ENCODE measurements at regions not wholly inside any gene's neighbourhood (a gene's known extent, or its start where the extent isn't known, plus 50 kb on each side); places are given as distances from the start of the nearest gene placed in this dataset.

DNA sequence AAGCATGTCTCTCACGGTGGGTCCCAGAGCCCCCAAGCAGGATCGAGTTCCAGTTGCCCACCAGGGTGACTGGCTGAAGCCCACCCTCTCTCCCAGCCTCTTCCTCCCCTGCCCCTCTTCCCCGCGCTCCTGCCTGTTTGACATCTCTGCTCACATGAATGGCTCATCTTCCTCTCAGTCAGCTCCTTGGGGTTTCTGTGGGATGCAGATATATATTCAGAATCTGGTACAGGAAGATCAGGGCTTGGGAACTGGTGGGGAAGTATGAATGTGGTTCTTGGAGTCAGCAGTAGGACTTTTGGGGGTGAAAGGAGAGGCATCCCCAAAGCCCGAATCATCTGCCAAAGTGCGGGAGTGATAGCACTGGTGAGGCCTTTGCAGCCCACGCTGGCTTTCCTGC lies 158.9 kb upstream of the CIBAR2 start:
- TF ChIP-seq FOSL2 (IDR thresholded peaks at IDR 0.05; ENCODE audit: borderline replicate concordance, low read depth) (no peak), TEAD4 (IDR thresholded peaks at IDR 0.05; ENCODE audit: borderline replicate concordance, insufficient read depth) (no peak), EP300 (IDR thresholded peaks at IDR 0.05; ENCODE audit: borderline replicate concordance in 1 of 2, low read depth in 1 of 2, low read length in 1 of 2) (no peak), RXRA (IDR thresholded peaks at IDR 0.05; ENCODE audit: borderline replicate concordance, low read depth) (no peak), CHD2 (IDR thresholded peaks at IDR 0.05; ENCODE audit: low read length, partially characterized antibody) (no peak), RFX5 (IDR thresholded peaks at IDR 0.05; ENCODE audit: low read length) (no peak)
- TF ChIP-seq, protein P1, sequence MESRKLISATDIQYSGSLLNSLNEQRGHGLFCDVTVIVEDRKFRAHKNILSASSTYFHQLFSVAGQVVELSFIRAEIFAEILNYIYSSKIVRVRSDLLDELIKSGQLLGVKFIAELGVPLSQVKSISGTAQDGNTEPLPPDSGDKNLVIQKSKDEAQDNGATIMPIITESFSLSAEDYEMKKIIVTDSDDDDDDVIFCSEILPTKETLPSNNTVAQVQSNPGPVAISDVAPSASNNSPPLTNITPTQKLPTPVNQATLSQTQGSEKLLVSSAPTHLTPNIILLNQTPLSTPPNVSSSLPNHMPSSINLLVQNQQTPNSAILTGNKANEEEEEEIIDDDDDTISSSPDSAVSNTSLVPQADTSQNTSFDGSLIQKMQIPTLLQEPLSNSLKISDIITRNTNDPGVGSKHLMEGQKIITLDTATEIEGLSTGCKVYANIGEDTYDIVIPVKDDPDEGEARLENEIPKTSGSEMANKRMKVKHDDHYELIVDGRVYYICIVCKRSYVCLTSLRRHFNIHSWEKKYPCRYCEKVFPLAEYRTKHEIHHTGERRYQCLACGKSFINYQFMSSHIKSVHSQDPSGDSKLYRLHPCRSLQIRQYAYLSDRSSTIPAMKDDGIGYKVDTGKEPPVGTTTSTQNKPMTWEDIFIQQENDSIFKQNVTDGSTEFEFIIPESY (IDR thresholded peaks at IDR 0.05; ENCODE audit: borderline replicate concordance, low read depth) = no peak
- TF ChIP-seq, protein P2, sequence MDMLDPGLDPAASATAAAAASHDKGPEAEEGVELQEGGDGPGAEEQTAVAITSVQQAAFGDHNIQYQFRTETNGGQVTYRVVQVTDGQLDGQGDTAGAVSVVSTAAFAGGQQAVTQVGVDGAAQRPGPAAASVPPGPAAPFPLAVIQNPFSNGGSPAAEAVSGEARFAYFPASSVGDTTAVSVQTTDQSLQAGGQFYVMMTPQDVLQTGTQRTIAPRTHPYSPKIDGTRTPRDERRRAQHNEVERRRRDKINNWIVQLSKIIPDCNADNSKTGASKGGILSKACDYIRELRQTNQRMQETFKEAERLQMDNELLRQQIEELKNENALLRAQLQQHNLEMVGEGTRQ (IDR thresholded peaks at IDR 0.05; ENCODE audit: borderline replicate concordance, low read depth, low read length) = no peak
- TF ChIP-seq, protein P3, sequence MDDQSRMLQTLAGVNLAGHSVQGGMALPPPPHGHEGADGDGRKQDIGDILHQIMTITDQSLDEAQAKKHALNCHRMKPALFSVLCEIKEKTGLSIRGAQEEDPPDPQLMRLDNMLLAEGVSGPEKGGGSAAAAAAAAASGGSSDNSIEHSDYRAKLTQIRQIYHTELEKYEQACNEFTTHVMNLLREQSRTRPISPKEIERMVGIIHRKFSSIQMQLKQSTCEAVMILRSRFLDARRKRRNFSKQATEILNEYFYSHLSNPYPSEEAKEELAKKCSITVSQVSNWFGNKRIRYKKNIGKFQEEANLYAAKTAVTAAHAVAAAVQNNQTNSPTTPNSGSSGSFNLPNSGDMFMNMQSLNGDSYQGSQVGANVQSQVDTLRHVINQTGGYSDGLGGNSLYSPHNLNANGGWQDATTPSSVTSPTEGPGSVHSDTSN (IDR thresholded peaks at IDR 0.05) = no peak
- TF ChIP-seq, protein P4, sequence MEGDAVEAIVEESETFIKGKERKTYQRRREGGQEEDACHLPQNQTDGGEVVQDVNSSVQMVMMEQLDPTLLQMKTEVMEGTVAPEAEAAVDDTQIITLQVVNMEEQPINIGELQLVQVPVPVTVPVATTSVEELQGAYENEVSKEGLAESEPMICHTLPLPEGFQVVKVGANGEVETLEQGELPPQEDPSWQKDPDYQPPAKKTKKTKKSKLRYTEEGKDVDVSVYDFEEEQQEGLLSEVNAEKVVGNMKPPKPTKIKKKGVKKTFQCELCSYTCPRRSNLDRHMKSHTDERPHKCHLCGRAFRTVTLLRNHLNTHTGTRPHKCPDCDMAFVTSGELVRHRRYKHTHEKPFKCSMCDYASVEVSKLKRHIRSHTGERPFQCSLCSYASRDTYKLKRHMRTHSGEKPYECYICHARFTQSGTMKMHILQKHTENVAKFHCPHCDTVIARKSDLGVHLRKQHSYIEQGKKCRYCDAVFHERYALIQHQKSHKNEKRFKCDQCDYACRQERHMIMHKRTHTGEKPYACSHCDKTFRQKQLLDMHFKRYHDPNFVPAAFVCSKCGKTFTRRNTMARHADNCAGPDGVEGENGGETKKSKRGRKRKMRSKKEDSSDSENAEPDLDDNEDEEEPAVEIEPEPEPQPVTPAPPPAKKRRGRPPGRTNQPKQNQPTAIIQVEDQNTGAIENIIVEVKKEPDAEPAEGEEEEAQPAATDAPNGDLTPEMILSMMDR (IDR thresholded peaks at IDR 0.05) = no peak
